Posterior cingulate gyrus (tissue), 11 donors: ENCODE measurements at regions not wholly inside any gene's neighbourhood (a gene's known extent, or its start where the extent isn't known, plus 50 kb on each side); places are given as distances from the start of the nearest gene placed in this dataset.

ENCODE experiments used
- DNase-seq, 10 donors: peaks; one replicate each; pipeline versions ENCODE4 v3.0.0 to v3.0.0-alpha.2; 2020 to 2021; ENCODE audit warnings: mixed read lengths in 3 of 10
- intact Hi-C: fragments of 100-400 bp; cut with DNase I; formaldehyde crosslinking; loops from one replicate; pipeline ENCODE4 v1.15.1; 2023

DNA sequence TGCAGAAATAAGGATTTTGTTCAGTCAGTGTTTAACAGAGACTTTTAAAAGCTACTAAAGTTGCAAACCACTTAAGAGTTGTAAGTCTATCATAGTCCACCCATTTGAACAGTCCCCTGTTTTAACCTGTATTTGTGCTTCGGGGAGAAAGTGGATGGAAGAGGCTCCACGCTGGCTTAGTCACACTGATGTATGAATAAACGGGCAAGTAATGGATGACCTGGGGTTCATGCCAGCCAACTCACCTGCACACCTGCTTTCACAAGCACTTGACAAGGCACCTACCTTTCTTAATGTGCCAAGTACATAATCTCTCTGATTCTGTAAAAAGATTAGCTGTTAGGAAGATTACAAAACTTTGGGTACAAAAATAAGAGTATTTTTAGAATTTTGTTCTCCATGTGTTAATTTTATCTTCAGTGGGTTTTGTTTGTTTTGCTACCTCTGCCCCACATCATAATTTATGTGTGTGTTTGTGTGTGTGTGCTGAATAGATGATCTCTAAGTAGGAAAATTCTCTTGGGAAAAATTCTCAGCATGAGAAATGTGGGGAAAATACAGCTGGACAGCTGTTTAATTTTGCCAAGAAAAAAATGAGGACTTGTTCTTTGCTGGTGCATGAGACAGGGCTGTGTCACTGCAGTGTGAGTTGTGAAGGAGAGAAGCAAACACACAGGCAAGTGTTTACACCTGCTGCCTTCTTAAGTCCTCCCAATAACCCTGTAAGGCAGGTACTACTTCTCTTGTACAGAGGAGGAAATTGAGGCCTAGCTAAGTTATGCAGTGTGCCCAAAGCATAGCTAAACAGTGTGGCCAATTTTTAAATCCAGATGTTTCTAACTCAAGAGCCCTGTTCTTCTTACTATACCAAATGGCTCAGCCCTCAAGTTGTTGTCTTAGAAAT is 181.2 kb upstream of the IL12A start:
- intact Hi-C loops = loop anchor here (5.0 kb wide), 1 partner anchor 200 kb away; no protein-coding TSS in a partner anchor
- no peak for DNase-seq

DNA sequence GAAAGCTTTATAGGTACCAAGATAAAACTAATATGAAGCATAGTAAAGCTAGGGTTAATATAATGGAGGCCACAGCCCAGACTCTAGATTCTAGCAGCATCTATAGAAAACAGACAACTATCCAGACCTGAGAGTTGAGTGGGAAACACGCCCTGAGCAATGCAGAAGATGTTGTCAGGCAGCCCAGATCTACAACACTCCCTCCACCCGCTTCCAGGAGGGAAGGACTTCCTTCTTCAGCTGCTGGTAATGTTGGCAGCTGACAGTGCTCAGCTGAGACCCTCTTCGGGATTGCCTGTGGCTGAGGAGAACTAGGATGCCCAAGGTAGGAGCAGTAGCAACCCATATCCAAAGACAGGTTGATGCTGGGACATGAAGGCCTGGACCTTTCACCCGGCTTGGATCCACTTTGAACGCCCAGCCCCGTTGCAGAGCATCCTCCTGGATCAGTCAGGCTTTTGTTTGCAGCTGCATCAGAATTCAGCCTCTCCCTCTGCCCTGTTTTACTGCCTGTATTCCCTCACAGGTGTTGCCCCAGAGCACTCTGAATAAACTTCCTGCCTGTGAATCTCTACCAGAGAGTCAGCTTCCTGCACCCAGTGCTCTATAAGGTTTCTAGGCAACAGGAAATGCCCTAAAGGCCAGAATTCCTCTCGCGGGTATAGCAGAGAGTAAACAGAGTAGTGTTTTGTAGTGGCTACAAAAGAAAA is 174.7 kb upstream of the IL12A start:
- no peak for DNase-seq
- intact Hi-C loops = no loop called here

DNA sequence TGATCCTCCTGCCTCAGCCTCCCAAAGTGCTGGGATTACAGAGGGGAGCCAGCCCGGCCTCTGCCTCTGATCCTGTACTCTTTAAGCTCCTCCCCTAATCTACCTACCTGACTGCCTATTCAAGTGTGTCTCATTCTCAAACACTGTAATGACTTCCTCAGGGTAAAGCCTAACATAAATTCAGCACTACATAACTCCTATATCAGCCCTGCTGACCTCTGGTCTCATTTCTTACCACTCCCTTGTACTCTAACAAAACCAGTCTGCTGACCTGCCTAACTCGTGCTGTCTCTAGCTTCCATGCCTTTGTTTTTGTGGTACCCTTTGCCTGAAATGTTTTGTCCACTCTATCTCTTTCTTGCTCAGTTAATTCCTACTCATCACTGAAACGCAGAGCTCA is 172.1 kb upstream of the IL12A start:
- no peak for DNase-seq
- intact Hi-C loops = no loop called here

DNA sequence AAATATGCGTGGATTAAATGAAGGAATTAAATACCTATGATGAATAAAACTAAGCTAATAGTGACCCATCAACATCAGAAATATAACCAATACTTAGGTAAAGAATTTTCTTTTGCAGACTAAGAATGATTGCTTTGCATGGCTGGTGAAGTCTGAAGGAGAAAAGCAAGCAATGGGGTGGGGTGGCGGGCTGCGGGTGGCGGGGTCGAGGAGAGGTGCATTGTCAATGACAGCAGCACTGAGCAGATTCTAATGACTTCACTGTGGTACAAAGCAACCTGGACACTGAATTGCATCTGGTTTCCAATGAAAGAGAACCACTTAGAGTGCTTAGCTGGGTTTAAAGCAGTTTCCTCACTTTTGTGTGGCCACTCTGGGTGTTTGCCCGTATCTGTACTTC is 171.5 kb upstream of the IL12A start:
- intact Hi-C loops = no loop called here

DNA sequence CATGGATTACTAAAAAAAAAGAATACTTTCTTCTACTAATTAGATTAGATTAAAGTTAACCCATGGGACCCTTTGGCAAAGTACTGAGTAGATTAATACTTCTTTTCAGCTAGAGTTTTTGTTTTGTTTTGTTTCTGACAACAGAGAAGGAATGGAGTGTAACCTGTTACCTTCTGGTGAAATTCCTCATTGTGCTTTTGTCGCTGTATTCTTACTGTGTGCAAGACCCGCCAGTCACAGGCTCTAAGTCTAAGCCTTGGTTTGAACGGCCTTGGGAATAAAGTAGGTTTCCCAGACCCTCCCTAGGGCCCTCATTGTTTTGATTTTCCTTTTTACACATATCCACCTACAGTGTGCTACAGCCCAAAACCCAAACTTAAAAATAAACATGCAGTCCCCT is 171.1 kb upstream of the IL12A start:
- intact Hi-C loops = no loop called here
- no peak for DNase-seq

More for the DNA sequence above, 171.5 kb upstream of the IL12A start:
- DNase-seq = no peak

DNA sequence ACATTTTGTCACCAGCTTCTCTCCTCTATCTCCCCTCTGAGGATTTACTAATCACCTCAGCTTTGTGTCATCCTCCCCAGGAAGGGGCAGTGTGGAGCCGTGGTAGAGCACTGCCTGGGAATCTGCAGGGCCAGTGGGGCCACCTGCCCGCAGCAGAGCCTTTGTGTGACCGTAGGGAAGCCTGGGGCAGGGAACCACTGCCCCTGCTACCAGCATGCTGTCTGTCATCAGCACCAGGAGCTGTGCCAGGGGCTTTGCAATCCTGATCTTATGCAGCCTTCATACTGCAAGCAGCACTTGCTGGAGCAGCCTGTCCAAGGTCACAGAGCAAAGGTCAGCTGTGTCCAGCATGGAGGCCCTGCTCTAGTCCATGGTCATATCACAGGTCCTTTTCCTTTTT is 170.2 kb upstream of the IL12A start:
- intact Hi-C loops = no loop called here

DNA sequence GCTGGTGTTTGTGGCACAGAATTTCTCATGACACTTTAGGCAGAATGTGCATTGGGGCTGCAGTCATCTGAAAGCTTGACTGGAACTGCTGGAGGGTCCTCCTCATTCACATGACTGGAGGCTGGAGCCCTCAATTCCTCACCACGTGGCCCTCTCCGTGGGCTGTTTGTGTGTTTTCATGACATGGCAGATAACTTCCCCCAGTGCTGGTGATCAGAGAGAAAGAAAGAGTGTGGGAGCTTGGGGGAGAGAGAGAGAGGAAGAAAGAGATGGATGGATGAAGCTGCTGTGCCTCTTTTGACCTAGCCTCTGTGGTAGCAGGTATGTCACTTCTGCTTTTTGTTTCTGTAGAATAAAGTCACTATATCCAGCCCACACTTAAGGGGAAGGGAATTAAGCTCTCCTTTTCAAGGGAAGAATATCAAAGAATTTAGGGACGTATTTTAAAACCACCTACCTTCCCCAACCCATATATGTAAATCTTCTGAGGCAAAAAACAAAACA is 169.6 kb upstream of the IL12A start:
- intact Hi-C loops = no loop called here
- DNase-seq = no peak

More for the DNA sequence above, 170.2 kb upstream of the IL12A start:
- peak in 5 of 10 donors; percentile 25 to 92 (median 63) for DNase-seq

DNA sequence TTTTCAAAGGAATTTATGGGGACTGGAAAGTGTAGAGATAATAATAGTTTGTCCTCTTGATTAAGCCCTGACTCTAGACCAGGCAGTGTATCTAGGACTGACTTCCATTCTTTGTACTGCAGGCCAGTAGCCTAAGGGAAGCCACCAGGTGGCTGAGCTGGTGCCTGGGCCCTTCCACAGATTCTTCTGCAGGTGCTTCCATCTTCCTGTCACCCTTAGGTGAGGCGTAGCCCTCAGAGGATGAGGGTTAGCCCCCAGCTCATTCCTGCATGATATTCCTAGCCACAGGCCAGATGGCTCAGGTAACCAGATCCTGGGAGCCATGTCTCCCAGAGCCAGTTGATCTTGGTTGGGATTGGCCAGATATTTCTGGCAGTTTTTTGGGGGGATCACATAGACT is 169.0 kb upstream of the IL12A start:
- no peak for DNase-seq
- intact Hi-C loops = no loop called here

DNA sequence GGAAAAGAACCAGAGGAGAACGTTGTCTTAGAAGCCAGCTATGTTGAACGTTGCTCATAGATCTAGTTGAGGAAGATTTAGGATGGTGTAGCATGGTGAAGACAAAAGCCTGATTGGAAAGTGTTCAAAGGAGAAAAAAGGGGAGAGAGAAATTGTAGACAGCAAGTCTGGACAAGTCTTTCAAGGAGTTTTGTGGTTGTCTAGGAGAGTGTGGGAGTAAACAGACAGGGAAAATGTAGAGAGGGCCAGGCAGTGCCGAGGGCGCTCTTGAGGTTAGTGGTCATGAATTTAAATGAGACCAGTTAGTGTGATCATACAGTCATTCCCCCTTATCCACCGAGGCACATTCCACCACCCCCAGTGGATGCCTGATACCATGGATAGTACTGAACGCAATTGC is 167.5 kb upstream of the IL12A start:
- DNase-seq = no peak
- intact Hi-C loops = no loop called here

DNA sequence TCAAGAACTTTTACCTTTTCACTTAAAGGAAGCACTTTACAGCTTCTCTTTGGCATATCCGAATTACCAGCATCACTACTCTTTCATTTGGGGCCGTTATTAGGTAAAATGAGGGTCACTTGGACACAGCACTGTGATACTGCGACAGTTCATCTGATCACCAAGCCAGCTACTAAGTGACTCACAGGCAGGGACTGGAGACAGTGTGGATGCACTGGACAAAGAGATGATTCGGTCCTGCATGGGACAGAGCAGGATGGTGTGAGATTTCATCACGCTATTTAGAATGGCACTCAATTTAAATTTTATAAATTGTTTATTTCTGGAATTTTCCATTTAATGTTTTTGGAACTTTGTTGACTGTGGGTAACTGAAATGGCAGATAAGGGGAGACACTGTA is 166.9 kb upstream of the IL12A start:
- intact Hi-C loops = no loop called here
- no peak for DNase-seq

DNA sequence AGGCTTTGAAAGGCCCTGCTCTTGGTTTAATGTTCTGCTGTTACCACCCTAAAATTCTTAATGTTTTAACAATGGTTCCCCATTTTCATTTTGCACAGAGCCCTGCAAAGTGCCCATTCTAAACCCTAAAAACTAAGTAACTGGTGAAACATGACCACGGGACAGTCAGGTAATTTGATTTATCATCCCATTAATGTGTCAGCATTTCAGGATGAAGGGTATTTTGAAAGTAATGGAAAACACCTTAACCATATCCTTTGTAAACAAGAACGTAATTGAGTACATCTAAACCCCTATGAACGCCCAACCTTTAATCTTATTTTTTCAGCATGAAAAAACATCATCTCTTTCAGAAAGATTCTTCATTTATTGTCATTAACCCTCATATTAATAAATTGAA is 164.9 kb upstream of the IL12A start:
- intact Hi-C loops = no loop called here
- DNase-seq = no peak

DNA sequence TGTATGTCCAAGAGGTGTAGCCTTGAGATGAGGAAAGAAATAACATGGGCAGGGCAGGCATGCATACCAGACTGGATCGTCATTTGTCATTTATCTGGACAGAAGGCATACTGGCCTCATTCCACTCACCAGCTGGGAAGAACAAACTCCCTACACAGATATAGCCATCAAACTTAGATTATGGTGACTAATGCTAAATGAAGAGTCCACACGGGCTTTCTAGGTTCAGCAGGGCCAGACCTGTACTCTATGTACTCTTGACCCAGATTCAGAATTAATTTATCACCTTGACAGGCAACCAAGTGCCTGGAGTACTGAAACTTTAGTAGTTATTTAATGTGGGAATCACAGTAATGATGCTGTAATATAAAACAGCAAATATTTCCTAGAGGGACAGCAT is 164.3 kb upstream of the IL12A start:
- intact Hi-C loops = no loop called here
- DNase-seq = no peak

DNA sequence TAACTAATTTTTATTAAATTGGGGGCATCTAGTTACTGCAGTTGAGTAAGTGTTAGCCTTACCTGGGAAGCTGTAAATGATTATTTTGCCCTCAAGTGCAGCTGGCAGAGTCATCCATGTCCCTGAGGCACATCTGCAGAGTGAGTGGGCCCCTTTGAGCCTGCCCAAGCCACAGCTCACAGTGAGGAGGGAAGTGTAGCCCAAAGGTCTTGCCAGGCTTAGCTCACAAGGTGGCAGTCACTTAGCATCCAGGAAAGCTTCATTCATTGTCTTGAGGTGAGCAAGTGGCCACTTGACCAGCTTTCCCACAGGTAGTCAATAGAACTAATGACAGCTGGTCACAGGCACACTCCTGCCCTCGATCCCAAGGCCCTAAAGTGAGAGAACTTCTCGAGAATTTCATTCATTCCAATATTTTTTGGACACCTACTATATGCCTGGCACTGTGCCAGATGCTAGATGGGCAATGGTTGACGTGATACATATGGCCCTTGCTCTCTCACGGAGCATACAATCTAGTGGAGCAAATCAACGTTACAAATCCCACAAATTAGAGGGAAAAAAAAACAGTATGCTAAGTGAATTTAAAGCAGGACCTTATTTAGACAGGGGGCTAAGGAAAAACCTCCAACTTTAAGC is 163.3 kb upstream of the IL12A start:
- no peak for DNase-seq
- intact Hi-C loops = loop anchor here (5.0 kb wide), 1 partner anchor 57 kb away; no protein-coding TSS in a partner anchor

DNA sequence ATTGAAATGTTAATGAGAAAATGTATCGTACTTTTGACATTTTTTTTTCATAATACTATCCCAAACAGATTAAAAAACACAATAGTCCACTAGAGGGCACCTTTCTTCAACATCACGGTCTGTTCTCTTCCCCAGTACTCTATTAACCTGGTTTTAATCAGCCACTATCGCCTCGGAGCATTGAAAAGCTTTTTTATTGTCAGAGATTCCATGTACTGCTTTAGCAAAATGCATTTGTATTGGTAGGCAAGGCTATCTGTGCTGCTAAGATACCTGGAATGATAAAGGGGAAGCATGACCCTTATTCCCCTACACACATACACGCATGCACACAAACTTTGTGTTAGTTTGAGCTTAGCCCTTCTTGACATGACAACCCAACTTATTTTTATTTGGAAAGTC is 160.1 kb upstream of the IL12A start:
- intact Hi-C loops = loop anchor here (2.0 to 5.0 kb wide), 2 partner anchors 54 to 178 kb away; no protein-coding TSS in a partner anchor
- DNase-seq = no peak

DNA sequence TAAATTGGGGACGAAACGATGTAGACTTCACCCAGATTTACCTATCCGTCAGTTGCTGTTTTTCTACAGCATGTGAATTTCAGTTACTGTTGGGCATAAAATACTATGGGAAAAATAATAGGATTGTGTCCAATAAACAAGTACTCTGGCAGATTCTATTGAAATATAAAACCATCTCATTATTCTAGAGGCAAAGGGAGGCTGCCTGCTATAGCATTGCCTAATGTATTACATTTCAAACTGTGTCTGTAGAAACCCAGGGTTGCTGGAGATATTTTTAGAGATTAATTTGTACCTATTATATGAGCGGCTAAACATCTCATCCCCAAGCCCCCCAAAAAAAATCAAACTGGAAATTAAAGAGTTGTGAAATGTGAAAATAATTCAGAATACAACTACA is 159.6 kb upstream of the IL12A start:
- no peak for DNase-seq
- intact Hi-C loops = loop anchor here (2.0 to 5.0 kb wide), 2 partner anchors 53 to 178 kb away; no protein-coding TSS in a partner anchor

DNA sequence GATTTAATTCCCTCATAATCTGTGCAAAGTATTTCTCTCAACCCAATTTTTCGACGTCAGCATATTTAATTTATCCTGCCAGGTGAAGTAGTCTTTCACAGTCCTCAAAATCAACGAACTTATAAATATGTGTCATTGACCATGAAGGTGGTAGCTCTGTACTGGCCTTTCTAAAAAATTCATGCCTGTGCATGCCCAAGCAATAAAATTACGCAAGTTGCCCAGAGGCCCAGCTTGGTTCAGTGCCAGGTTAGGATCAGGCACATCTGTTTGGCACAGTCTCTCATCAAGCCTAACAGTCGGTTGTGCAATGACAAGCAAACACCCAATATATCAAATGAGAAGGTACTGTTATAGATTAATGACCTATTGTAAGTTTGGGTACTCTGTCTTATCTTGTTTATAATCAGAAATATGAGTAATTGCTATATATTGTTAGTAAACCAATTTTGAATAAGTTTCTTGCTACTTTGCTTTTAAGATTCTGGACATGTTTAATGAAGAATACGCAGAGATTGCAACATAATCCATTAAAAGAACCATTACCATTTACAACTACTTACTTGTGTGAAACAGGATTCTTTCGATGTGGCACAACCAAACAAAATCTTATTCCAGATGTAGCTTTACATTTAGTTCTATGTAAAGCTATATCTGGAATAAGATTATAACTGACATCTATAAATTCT is 159.0 kb upstream of the IL12A start:
- intact Hi-C loops = loop anchor here (2.0 to 5.0 kb wide), 2 partner anchors 53 to 177 kb away; no protein-coding TSS in a partner anchor

DNA sequence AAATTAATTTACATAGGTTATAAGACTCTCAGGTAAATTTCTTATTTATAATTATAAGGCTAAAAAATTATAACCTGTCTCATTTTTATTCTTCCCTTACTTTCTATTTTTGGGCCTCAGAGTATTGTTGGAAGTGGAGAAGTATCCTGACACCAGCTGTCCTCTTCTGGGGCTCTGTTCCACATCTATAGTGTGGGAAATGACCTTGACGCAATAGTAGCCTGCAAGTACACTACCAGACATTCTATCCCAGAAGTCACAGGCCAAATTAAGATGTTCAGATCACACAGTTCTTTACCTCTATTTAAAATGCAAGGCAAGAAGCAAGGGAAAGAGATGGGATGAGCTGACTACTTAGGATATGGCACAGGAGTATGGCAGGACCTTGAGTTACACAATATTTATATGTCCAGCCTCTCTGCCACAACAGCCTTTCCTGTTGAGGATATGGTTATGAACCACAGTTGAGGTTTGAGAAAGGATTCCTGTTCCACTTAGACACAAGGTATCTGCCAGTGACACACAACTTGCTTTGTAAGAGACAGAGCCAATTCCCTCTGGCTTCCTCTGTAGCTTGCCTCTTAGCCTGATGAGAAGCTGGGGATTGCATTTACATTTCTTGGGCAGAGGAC is 158.0 kb upstream of the IL12A start:
- intact Hi-C loops = no loop called here
- no peak for DNase-seq

More for the DNA sequence above, 159.0 kb upstream of the IL12A start:
- peak in 4 of 10 donors; percentile 42 to 88 (median 68) for DNase-seq

DNA sequence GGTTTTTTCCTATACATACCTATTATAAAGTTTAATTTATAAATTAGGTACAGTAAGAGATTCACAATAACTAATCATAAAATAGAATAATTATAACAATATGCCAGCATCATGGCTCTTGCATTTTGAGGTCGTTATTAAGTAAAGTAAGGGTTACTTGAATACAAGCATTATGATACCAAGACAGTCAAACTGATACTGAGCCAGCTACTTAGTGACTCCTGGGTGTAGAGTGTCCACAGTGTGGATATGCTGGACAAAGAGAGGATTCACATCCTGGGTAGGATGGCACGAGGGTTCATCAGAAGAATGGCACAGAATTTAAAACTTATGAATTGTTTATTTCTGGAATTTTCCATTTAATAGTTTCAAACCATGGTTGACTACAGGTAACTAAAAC is 157.2 kb upstream of the IL12A start:
- DNase-seq = no peak
- intact Hi-C loops = no loop called here

DNA sequence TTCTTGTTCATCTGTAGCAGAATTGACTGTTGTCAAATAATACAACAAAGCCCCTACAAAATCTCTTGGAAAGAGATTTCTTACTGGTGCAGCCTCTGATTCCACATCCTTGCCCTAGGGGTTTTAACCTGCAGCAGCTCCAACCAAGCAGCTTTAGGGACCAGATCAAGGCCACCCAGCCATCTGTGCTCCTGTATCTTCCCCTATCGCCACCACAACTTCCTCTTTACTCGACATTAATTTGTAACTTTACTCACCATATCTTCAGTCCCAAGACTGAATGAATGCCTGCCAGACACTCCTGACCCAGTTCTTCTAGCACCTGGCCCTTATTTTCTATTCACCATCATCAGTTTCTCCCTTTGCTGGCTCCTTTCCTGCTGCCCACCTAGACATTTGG is 156.6 kb upstream of the IL12A start:
- intact Hi-C loops = no loop called here
- DNase-seq = no peak

DNA sequence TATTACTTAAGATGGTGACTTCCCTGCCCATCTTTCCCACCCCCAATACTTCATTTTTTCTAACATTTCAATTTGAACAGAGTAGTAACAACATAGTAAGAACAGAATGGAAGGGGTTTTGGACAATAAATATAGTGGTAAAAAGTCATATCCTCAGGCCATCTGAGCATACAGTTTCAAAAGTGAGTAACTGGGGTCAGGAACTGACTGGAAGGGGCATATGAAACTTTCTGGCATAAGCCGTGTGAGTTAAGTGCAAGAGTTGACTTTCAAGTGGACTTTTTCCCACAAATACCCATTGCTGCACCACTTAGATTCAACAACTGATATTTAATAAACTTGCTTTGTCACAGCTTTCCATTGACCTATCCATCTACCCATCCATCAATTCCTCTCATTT is 153.5 kb upstream of the IL12A start:
- no peak for DNase-seq
- intact Hi-C loops = no loop called here
